Amniotic stem cell (primary cell): ENCODE measurements at regions not wholly inside any gene's neighbourhood (a gene's known extent, or its start where the extent isn't known, plus 50 kb on each side); places are given as distances from the start of the nearest gene placed in this dataset.

Experiments
- DNase-seq: peaks from one replicate; lab custom pipeline; 2025; lab: John Stamatoyannopoulos, UW

DNA sequence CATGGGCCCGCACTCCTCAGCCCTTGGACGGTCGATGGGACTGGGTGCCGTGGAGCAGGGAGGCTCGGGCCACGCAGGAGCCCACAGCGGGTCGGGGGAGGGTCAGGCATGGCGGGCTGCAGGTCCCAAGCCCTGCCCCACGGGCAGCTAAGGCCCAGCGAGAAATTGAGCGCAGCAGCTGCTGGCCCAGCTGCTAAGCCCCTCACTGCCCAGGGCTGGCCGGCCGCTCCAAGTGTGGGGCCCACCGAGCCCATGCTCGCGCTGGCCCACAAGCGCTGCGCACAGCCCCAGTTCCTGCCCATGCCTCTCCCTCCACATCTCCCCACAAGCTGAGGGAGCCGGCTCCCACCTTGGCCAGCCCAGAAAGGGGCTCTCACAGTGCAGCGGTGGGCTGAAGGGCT lies 259.4 kb downstream of the VGLL3 start:
- DNase-seq, result no peak

DNA sequence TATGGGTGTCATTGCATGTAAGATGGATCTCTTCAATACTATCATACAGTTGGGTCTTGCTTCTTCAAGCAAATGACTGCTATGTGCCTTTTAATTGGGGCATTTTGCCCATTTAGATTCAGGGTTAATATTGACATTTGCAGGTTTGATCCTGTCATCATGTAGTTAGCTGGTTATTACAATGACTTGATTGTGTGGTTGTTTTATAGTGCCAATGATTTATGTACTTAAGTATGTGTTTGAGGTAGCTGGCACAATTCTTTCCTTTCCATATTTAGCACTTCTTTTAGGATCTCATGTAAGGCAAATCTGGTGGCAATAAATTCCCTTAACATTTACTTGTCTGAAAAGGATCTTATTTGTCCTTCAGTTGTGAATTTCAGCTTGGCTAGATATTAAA lies 267.5 kb downstream of the VGLL3 start:
- DNase-seq, result no peak

DNA sequence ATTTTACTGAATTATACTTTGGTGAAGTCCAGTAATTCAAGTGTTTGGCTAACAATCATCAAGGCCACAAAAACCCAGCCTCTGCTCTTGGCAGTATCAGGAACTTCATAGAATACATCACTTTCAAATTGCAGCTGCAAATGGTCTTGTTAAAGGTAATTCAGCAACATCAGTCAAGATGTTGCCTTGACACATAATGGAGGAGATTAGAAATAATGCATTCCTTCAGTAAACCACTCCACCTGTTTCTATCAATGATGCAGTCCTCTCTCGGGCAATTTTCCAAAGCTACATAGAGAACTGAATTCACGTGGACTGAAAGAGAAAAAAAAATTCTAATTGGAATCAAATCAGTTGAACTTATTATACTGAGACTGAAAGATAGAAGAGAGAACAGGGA lies 279.3 kb downstream of the VGLL3 start:
- DNase-seq, result no peak

DNA sequence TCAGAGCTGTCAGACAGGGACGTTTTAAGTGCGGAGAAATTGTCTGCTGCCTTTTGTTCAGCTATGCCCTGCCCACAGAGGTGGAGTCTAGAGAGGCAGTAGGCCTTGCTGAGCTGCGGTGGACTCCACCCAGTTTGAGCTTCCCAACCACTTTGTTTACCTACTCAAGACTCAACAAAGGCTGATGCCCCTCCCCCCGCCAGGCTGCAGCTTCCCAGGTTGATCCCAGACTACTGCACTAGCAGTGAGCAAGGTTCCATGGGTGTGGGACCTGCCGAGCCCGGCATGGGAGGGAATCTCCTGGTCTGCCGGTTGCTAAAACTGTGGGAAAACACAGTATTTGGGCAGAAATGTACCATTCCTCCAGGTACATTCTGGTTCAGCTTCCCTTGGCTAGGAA lies 282.1 kb downstream of the VGLL3 start:
- DNase-seq, result no peak

DNA sequence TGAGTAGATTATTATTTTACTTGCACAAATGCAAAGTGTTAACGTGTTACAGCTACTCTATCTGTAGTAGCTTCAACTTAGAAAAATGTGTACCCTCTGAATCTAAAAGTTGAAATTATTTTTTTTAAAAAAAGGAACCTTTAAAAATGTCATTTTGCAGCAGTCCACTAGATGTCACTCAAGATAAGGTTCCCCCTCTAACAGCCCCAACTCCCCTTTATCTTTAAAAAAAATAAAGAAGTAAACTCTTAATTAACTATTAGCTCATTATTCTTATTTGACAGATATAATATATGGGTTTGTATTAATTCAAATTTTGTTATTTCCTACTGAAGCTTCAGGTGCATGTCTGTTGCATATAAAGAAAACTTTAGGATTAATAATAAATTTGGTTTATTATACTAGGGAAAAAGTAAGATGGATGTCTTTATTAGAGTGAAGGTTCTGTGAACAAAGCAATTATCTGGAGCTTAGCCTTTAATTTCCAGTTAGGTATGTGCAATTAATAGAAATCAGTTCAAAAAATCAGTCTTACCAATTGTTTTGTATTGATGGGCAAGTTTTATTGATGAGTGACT lies 288.5 kb downstream of the VGLL3 start:
- no peak for DNase-seq

DNA sequence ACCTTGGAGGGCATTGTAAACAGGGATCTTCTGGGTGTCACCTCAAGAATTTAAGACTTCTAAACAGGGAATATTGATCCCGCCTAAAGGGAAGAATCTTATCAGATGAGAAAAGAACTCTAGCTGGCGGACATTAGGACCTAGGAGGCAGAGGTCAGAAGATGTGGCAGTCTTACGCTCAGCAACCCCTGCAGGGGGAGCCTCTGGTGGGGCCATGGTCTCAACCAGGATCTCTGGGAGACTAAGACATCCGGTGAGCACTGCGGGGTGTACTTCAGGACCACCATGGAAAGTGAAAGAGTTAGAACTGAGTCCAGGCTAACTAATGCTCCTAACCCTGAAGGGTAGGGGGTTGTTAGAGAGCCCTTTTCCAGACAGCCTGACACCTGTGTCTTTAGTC lies 295.2 kb downstream of the VGLL3 start:
- no peak for DNase-seq

DNA sequence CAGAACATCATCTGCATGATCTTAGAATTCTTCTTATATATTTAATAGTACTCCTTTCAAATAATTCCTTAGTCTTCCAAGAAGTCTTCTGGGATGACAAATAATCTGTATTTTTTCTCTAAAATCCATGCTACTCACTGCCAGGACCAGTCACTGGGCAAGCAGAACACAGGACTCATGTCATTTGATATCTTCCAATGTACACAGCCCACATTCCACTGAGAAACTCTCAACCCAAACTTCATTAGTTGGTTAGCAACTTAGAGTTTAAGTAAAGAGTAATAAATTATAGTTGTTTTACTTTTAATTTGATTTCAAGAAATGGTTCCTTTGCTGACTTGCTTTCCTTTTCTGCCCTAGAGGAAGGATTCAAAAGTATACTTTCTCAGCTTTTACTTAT lies 317.0 kb downstream of the VGLL3 start:
- no peak for DNase-seq

DNA sequence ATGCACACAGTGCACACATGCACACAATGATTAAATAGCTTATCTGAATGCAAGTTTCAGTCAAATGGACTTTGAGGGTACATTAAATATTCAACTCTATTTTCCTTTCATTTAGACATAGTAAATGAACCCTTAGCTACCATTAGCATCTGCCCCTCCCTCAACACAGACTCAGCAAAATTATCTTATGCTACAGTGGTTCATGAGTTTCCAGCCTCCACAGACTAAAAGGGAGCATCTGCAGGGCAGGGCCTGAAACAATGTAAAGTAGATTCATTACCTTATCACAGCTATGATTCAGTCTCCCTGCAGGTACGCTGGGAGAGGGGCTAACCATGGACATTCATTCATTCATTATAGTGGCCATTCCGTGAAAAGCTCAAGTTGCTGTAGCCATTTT lies 329.1 kb downstream of the VGLL3 start:
- no peak for DNase-seq

DNA sequence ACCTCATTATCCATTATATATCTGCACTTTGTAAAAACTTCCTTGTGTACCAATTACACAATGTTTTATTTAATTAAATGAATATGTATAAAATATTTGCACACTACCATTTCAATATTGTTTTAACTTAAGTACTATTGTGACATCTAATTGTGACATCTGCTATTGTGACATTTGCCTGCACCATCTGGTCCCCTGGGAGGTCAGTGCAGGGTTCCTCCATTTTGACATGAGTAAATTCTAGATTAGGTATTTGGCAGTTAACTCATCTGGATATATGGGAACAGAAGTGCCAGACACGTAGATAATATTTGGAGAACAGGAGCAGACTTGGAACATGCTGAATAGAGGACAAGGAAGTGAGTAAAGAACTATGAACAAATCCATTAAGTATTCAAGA lies 332.1 kb downstream of the VGLL3 start:
- no peak for DNase-seq

DNA sequence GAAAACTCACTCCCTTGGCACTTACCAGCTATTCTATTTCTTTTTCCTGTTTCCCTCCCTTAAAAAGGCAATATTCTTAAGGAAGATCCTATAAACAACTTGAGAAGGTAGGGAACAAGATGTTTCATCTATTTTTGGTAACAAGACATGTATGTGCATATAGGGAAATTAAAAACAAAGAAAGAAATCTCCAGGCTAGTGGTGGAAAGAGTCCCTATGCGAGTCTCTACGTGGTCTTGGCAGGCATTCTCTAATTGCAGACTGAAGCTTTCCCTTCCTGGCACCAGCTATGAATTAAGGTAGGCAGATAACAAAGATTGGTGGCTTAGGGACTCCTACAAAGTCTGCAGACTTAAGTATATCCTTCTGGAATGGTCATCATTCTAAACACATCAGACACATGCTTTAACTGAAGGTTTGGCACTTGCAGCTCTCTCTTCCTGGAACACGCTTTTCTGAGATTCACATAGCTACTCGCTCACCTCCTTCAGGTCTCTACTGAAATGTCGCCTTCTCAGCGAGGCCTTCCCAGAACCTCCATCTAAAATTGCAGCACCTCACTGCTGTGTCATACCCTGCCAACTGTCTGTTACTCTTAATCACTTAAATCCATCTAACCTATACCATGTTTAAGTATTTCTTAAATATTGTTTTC lies 336.0 kb downstream of the VGLL3 start:
- DNase-seq, result no peak

DNA sequence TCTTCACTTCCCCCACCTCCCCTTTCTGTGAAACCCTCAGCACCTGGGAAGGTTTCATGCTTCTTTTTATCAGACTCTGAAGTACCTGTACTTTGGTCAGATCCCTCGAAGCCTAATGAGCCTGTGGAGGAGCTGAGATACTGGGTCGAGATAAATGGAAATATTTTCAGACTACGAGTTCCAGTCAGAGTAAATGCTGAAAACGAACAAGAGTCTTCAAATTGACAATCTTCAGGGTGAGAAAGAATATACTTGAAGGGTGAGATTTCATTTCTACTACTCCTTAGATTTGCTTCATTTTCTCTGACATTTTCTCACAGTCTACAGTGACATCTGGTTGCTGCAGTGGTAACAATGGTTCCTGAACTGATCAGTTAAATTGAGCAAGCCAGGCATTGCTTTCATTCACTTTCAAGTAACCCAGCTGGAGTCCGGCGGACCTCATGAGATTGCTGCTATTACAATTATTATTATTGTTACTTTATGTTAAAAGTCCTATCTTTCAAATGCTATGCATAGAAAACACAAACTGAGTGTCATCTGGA lies 337.2 kb downstream of the VGLL3 start:
- no peak for DNase-seq

DNA sequence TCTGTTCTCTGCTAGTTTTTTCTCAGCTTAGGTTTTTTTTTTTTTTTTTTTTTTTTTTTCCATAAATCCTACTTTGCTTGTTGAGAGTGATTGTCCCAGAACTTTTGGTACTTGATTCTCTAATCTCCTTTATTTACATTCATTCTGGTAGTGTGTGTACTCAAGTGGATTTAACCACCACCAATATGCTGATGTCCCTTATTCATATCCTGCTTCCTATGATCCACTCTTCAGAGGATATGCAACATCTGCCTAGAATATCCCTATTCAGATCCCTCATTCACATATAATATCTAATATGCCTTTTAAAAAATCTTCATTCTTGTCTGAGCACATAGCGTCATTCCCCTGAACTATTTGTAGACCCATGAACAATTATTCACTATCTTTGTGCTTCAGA lies 342.9 kb downstream of the VGLL3 start:
- DNase-seq, result no peak

DNA sequence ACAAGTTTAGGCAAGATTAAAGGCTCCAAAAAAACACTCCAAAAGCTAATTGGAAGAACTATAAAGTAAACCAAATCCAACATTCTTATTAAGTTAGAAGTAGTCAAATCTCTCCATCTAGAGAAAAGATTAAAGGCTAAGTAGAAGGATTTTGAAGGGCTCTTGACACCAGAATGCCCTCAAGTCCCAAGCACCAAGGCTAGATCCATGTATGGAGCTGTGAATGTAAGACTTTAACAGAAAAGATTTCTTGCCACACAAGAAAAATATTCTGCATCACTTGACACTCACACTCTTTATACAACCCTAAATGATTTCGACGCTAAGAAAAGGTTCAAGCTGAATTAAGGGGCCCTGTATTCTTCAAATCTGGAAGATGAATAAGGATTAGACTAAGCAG lies 345.2 kb downstream of the VGLL3 start:
- DNase-seq, result no peak

DNA sequence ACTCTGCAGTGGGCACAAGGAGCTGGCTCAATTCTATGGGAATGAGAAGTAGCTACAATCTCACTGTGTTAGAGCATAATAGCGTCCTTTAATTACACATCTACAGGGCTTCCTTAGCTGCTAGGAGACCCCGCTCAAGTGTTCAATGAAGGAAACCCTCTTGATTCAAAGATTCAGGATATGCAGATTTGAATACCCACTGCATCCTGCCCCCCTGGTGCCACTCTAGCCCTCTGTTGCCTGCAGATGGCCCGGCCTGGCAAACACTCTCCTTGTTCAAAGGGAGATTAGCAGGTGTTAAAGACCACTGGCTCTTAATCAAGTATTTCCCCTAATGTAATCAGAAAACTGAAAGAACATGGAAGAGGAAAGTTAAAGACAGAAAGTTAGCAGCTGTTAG lies 356.6 kb downstream of the VGLL3 start:
- no peak for DNase-seq

DNA sequence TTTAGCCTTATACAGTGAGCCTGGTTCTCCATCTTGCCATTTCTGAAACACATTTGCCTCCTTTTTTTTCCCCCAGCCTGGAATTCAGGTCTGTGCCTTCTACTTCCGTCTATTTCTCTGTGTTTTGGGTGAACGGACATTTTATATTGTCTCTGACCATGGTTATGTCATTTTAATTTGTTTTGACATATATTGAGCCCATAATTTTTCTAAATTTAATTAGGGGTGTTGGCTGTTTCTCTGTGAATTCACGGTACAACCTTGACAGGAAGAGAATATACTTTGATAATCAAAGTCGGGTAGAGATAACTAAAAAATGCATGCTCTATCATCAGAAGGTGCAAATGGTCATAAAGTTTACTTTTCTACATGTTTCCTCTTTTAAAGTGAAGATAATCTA lies 361.4 kb downstream of the VGLL3 start:
- no peak for DNase-seq

DNA sequence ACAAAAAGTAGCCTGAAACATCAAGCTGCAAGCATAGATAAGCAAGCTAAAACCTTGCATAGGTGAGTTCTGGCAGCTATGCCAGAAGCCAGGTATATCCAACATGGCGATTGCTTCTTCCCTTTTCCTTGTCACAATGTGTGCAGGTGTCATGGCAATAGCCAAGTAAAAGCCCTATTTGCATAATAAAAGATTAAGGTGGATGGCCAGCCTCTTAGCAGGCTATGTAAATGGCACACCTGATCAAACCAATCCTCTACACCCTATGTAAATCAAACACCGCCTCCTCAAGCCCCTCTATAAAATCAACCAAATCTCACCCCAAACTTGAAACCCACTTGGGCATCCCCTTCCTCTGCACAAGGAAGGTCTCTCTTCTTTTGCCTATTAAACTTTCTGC lies 366.8 kb downstream of the VGLL3 start:
- no peak for DNase-seq

DNA sequence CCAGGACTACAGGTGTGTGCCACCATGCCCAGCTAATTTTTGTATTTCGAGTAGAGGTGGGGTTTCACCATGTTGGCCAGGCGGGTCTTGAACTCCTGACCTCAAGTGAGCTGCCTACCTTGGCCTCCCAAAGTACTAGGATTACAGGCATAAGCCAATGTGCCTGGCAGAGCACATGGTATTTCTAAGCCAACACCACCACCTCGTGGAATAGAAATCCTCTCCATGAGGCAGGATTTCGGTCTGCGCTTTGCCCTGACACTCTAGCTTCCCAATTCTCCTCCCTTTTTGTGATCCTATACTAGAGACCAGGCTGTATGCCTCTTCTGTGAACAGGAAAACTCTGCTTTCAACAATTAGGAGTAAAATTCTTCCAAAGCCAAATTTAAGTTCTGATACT lies 372.2 kb downstream of the VGLL3 start:
- DNase-seq, result no peak

DNA sequence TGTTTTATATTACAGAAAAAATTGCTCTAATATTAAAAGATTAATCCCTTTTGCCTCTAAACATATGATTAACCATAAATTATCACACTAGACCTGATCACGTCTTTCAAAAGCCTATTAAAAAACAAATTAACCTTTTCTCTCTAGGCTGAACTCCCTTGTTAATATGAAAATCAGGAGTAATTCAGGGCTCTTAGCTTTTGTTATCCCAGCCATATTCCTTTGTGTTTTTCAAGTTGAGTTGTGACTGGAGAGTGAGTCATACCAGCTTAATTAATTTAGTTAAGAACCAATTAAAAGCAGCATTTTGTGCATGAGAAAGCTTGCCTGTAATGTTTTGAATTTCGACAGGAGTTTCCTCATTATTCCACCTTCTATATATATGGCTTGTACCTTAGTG lies 385.8 kb downstream of the VGLL3 start:
- no peak for DNase-seq

DNA sequence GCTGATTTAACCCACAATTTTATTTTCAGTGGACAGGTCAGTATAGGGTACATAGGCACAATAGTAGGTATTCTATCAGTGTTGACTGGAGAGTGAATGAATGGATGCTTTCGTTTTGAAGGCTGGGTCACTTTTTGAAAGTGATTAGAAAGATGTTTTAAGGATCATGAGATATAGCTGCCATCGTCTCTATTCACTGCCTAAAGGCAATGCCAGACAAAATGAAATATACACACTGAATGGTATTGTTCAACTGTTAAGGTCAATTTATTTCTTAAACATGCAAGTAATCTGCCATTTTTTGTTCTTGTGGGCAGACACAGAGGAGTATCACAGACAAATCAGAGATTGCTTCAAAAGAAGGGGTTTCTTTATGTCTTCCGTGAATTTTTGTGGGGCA lies 395.3 kb downstream of the VGLL3 start:
- DNase-seq, result no peak

DNA sequence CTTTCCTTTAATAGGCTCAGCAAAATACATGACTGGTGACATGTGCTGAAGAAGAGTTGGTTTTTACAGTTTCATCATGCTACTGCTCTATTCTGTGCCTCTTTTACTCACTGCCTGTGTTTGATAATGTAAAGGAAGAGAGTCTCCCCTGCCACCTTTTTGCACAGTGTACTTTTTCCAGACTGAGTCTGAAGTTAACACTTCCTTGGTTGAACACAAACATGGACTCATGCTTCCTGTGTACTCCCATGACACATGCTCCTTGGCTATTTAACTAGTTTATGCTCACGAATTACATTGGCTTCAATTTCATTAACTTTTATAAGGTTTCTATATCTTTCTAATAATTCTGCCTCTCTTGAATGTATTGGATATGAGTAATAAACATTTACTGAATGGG lies 396.1 kb downstream of the VGLL3 start:
- no peak for DNase-seq

DNA sequence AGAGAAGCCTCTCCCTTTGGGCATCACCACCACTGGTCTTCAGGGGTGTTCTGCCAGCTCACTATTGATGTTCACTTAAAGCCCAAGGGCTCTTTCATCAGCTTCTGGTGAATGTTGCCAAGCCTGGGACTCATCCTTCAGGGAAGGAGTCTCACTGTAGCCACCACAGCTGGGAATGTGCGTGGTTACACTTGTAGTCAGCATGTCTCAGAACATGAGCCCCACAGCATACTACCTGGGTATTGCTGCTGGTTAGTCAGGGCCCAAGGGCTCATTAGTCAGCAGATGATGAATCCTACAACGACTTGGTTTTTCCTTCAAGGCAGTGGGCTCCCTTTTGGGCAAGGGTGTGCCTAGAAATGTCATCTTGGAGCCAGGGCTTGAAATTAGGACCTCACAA lies 412.9 kb downstream of the VGLL3 start:
- no peak for DNase-seq

DNA sequence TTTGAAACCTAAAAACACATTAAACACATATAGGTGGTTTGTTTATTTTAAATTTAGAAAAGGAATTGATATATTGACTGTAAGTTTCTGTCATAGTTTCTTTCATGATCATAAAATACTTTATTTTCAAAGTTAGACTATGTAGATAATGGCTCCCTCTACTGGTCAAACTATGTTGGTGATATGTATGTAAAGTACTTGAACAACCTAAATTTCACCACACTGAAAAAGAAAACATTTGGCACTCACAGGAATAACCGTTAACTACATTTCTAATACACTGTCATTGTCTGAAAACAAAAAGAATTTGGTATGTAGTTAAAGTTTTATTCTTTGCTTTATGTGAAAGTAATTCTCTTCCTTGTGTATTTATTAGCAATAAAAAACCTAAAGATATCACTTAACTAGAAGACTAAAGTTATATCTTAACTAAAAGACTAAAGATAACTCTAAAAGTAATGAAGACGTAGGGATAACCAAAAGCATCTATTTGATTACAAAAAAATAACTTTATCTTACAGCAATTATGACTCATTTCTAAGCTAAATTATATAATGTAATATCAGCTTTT lies 427.5 kb downstream of the VGLL3 start:
- peak; percentile 46 for DNase-seq

DNA sequence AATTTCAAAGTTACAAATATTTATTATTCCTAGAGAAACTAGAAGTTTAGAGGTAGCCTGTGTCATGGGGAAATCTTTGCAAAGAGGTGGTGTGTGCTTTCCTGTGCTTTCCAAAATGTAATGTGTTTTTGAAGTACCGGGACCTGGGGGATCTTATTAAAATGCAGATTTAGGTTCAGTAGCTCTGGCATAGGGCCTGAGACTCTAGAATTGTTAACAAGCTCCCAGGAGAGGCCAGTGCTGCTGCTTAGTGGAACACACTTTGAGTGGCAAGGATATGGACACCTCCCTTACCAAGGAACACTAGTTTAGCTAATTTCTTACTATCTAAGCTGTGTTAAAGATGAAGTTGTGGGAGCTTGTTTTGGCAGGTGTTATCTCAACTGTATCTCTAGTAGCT lies 428.9 kb downstream of the VGLL3 start:
- no peak for DNase-seq

DNA sequence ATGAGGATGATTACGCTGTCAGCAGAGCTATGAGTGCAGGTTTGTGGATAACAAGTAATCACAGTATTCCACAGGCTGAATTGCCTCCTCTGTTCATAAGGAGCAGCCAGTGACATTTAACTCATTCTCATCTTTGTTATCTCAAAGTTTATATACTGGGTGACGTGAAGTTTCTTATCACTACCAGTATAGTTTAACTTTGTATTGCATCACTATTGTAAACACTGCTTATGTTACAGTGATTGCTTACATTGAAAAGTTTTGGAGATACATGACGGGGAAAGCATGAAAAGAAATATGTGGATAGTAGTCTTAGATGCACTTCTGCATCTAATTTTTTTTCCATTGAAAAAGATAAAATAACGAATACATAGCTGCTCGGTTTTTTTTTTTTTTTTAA lies 429.7 kb downstream of the VGLL3 start:
- no peak for DNase-seq
